ENCODE measurements at regions not wholly inside any gene's neighbourhood (a gene's known extent, or its start where the extent isn't known, plus 50 kb on each side); places are given as distances from the start of the nearest gene placed in this dataset.

GRCh38 chr5:174524351-174524750 is 200.0 kb upstream of the MSX2 start:
- no peak for TF ChIP-seq CTCF (IDR thresholded peaks at IDR 0.05; ENCODE audit: insufficient read depth, low read depth, low read length)
- DNase-seq (ENCODE audit: low read depth) = no peak
- no peak overlapping the region for H3K4me3 ChIP-seq (ENCODE audit: low read depth, low read length)

GRCh38 chr5:174526177-174526576 is 198.2 kb upstream of the MSX2 start:
- H3K4me3 ChIP-seq (ENCODE audit: low read depth, low read length) = no peak overlapping the region
- no peak for TF ChIP-seq CTCF (IDR thresholded peaks at IDR 0.05; ENCODE audit: insufficient read depth, low read depth, low read length)

GRCh38 chr5:174527916-174528540 is 196.4 kb upstream of the MSX2 start:
- TF ChIP-seq CTCF (IDR thresholded peaks at IDR 0.05; ENCODE audit: insufficient read depth, low read depth, low read length) = no peak
- no peak overlapping the region for H3K4me3 ChIP-seq (ENCODE audit: low read depth, low read length)
- no peak for DNase-seq (ENCODE audit: low read depth)

More at GRCh38 chr5:174526177-174526576, 198.2 kb upstream of the MSX2 start:
- DNase-seq (ENCODE audit: low read depth) = no peak

GRCh38 chr5:174528821-174529544 is 195.4 kb upstream of the MSX2 start:
- no peak overlapping the region for H3K4me3 ChIP-seq (ENCODE audit: low read depth, low read length)
- DNase-seq (ENCODE audit: low read depth) = no peak
- TF ChIP-seq CTCF (IDR thresholded peaks at IDR 0.05; ENCODE audit: insufficient read depth, low read depth, low read length) = no peak

GRCh38 chr5:174529925-174530681 is 194.3 kb upstream of the MSX2 start:
- H3K4me3 ChIP-seq (ENCODE audit: low read depth, low read length) = no peak overlapping the region
- no peak for DNase-seq (ENCODE audit: low read depth)
- TF ChIP-seq CTCF (IDR thresholded peaks at IDR 0.05; ENCODE audit: insufficient read depth, low read depth, low read length) = no peak

- TF ChIP-seq CTCF (IDR thresholded peaks at IDR 0.05; ENCODE audit: insufficient read depth, low read depth, low read length) = no peak
- DNase-seq (ENCODE audit: low read depth) = no peak
- no peak overlapping the region for H3K4me3 ChIP-seq (ENCODE audit: low read depth, low read length)
Measured at GRCh38 chr5:174531782-174532191, 192.6 kb upstream of the MSX2 start.
